GM21526 (cell line): ENCODE measurements at regions not wholly inside any gene's neighbourhood (a gene's known extent, or its start where the extent isn't known, plus 50 kb on each side); places are given as distances from the start of the nearest gene placed in this dataset.
"Not testable (repeated sequence)": the region's sequence is repeated elsewhere in the genome, so short reads cannot be mapped to it uniquely, and the experiment has no call there.

Source experiments
- ATAC-seq: cut with Tn5 transposase; IDR thresholded peaks from one replicate; pipeline ENCODE4 v1.9.1; 2021; ENCODE audit warnings: moderate library complexity; ENCODE audit not compliant: unreplicated experiment, low FRiP score

DNA sequence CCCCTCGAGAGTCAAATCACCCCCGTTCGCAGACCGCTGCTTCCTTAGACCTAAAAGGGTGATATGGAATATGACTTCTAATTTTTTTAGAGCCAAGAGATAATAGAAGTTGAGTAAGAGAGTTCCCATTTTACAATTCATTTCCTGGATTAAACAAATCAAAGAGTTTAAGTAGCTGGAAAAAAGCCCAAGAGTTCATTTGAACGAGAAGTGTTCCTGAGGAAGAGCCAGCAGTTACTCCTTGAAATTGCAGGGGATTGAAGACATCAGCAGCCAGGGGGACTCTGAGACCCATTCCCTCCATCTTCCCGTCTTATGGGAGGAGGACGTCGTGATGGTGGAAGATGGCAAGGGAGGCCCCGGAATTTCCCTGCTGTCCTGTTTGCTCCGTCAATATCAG, 277.0 kb downstream of the WDR11 start:
- no peak for ATAC-seq

DNA sequence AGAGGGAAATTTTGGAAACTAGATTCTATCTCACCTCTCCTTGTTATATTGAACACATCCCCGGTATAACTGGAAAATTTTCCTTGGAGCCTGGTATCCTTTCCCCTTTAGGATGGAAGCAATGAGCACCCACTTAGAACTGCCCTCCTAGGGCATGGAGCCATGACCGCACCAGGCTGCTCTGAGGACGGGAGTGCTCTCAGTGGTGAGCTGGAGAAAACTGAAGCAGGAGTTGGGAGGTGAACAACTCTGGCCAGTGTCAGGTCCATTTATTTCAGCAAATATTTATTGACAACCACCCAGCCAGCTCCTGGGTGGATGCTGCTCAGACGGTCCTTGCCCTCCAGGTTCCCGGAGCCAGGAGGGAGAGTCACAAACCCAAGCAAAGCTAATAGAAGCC, 278.1 kb downstream of the WDR11 start:
- ATAC-seq, result no peak

- no peak for ATAC-seq
Measured at GRCh38 chr10:121130382-121130781, 279.2 kb downstream of the WDR11 start.

GRCh38 chr10:121131014-121131413, 279.9 kb downstream of the WDR11 start:
- no peak for ATAC-seq

- no peak for ATAC-seq
Measured at GRCh38 chr10:121131426-121132265, 280.5 kb downstream of the WDR11 start.

GRCh38 chr10:121132273-121132672, 281.1 kb downstream of the WDR11 start:
- no peak for ATAC-seq

DNA sequence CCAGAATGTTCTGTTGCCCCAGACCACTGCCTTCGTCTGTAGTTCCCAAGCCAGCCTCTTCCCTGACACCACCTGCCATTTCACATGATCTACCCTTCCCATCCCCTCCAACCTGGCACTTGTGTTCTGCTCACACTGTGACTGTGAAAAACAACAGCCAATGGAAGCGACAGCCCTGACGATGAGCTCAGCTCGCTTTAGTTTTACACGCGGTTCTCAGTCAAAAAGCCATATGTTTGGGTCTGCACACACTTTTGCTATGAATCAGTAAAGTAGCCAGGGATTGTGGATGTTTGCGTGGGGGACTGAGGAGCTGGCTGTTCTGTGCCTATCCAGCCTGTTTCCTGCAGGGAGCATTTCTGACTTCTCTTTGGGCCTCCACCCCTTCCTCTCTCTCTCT, 282.7 kb downstream of the WDR11 start:
- ATAC-seq, result no peak

- no peak for ATAC-seq
Measured at GRCh38 chr10:121134711-121135110, 283.5 kb downstream of the WDR11 start.

DNA sequence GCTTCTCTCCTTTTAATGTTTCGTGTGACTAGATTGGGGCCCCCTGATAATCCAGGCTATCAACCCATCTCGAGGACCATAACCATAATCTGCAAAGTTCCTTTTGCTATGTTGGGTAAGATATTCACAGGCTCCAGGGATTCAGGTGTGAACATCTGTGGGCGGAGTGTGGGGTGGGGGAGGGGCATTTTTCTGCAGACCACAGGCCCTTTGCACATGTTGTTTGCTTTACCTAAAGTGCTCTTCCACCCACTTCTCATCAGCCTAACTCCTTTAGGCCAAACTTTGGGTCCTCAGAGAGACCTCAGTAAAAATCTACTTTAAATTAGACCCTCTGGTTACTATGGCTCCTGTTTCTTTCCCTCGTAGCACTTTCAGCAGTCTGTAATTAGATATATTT, 284.4 kb downstream of the WDR11 start:
- ATAC-seq, result no peak

- no peak for ATAC-seq
Measured at GRCh38 chr10:121137533-121137932, 286.4 kb downstream of the WDR11 start.

- ATAC-seq, result no peak
Measured at GRCh38 chr10:121138112-121138860, 287.1 kb downstream of the WDR11 start.

DNA sequence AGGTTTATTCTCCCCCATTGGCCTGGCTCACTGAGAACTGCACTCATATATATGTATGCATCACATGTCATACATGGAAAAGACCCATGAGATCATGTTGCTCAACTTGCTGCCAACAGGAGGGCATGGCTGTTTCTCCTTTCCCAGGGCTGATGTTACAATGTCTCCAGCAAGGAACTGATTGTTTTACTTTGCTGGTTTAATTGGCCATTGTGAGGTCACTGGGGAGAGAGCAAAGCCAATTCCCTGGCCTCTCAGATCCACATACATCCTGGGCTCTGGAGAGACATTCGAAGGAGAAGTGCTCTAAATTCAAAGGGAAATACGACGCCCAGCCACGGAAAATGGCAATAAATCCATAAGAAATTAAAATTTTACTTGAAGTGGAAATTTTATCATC, 287.8 kb downstream of the WDR11 start:
- no peak for ATAC-seq

GRCh38 chr10:121145802-121146395, 294.7 kb downstream of the WDR11 start:
- ATAC-seq, result not testable (repeated sequence)

DNA sequence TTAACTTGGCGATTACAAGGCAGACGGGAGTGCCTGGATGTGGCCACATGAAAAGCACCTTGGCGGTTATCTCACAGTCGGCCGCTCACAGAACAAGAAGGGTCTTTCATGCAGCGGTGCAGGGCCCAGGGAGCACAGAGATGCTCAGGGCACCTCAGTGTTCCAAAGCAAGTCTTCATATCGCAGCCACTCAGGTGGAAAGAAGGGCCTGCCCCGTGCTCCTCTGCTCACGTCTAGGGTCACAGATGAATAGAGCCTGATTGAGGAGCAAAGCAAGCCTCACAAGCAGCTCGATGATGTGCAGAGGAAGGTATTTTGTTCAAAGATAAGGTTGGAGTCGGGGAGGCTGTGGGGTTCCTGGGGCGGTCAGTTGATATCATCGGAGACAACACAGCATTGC, 297.8 kb downstream of the WDR11 start:
- ATAC-seq, result no peak

DNA sequence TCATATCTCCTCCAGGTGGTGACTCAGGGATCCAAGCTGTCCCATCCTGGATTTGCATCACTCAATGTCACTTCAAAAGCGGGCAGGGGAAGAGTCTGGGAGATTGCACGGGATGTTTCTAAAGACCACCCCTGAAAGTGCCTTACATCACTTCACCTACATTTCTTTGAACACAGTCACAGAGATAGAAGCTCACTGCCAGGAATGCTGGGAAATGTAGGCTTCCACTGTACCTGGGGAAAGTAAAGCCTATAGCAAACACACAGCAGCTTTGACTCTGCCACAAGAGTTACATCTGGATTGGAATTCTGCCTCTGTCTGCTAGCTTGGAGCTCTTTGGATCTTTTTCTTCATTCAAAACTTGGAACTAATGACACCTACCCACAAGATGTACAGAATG, 300.9 kb downstream of the WDR11 start:
- ATAC-seq, result no peak

GRCh38 chr10:121152935-121153334, 301.8 kb downstream of the WDR11 start:
- ATAC-seq, result no peak

DNA sequence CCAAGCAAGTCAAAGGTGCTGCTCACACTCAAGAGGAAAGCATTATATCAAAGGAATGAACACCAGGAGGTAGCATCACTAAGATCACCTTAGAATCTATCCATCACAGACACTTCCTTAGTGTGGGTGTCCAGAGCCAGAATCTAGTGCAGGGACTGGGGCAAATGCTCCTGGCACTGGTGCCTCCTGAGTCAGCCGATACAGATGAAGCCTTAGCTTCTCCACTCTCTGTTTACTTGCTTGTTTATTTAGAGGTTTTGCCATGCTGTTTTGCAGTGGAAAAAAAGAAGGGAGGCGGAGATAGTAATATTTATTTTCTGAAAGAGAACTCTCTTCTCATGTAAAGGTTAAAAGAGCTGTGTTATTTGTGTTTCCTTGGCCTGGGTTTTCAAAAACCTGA, 303.1 kb downstream of the WDR11 start:
- ATAC-seq, result no peak

GRCh38 chr10:121154846-121155245, 303.7 kb downstream of the WDR11 start:
- no peak for ATAC-seq

DNA sequence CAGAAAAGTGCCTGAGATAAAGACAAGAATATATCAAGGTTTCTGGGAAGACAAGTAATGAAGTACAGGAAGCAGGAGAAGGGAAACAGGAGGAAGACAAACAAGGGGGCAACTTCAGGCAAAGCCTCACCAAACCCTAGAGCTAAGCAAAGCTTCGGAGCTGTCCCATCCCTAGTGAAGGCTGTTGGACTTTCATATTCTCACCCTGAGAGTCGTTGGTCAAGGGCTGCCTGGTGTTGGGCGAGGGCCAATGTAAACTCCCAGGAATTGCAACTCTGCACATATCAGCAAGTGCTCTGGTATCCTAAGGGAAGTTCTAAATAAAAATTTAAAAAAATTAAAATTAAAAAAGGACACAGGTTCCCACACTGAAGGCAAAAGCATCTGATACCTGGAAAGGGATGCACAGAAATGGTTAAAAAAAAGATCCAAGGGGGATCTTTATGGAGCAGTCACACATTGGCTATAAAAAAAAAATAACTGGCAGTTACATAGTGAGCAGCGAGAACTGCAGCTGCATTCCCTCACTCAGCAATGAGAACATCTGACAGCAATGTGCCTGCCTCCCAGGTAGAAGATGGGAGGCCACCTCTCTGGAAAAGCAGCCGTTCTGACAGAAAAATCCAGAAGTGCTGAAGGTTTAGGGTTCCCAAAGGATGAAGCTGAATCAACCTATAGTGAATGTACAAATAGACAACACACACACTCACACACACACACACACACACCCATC, 304.7 kb downstream of the WDR11 start:
- no peak for ATAC-seq

DNA sequence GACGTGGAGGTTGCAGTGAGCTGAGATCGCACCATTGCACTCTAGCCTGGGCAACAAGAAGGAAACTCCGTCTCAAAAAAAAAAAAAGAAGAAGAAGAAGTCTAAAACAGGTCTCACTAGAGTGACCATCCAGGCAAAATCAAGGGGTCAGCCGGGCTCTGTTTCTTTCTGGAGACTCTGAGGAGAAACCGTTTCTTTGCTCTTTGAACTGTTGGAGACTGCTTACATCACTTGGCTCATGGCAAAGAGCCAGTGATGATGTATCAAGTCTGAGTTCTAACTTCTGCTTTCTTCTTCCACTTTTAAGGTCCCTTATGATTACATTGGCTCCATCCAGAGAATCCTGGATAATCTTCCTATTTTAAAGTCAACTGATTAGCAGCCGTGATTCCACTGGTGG, 306.8 kb downstream of the WDR11 start:
- ATAC-seq, result no peak
